ENCODE measurements at regions not wholly inside any gene's neighbourhood (a gene's known extent, or its start where the extent isn't known, plus 50 kb on each side); places are given as distances from the start of the nearest gene placed in this dataset.

- no peak for DNase-seq (ENCODE audit: low read depth)
These were observed 833.2 kb upstream of the SALL3 start for GRCh38 chr18:78146136-78147085.

GRCh38 chr18:78150590-78150989 lies 829.0 kb upstream of the SALL3 start:
- DNase-seq (ENCODE audit: low read depth) = no peak

GRCh38 chr18:78151234-78151633 lies 828.4 kb upstream of the SALL3 start:
- DNase-seq (ENCODE audit: low read depth) = no peak

GRCh38 chr18:78151948-78152725 lies 827.5 kb upstream of the SALL3 start:
- no peak for DNase-seq (ENCODE audit: low read depth)

- DNase-seq (ENCODE audit: low read depth) = no peak
These were observed 826.3 kb upstream of the SALL3 start for GRCh38 chr18:78153362-78153761.

- no peak for DNase-seq (ENCODE audit: low read depth)
These were observed 825.2 kb upstream of the SALL3 start for GRCh38 chr18:78154444-78154843.

- DNase-seq (ENCODE audit: low read depth) = no peak
These were observed 824.8 kb upstream of the SALL3 start for GRCh38 chr18:78154853-78155252.

- DNase-seq (ENCODE audit: low read depth) = no peak
These were observed 823.2 kb upstream of the SALL3 start for GRCh38 chr18:78156466-78156865.

GRCh38 chr18:78158943-78159342 lies 820.7 kb upstream of the SALL3 start:
- DNase-seq (ENCODE audit: low read depth) = no peak

GRCh38 chr18:78159397-78159796 lies 820.2 kb upstream of the SALL3 start:
- no peak for DNase-seq (ENCODE audit: low read depth)

- DNase-seq (ENCODE audit: low read depth) = no peak
These were observed 818.5 kb upstream of the SALL3 start for GRCh38 chr18:78160961-78161656.

- DNase-seq (ENCODE audit: low read depth) = no peak
These were observed 814.1 kb upstream of the SALL3 start for GRCh38 chr18:78165525-78165924.

GRCh38 chr18:78168526-78168925 lies 811.1 kb upstream of the SALL3 start:
- no peak for DNase-seq (ENCODE audit: low read depth)

- no peak for DNase-seq (ENCODE audit: low read depth)
These were observed 810.3 kb upstream of the SALL3 start for GRCh38 chr18:78169174-78169864.

- no peak for DNase-seq (ENCODE audit: low read depth)
These were observed 807.7 kb upstream of the SALL3 start for GRCh38 chr18:78171954-78172353.

- no peak for DNase-seq (ENCODE audit: low read depth)
These were observed 804.9 kb upstream of the SALL3 start for GRCh38 chr18:78174737-78175136.

- no peak for DNase-seq (ENCODE audit: low read depth)
These were observed 800.8 kb upstream of the SALL3 start for GRCh38 chr18:78178812-78179211.

- DNase-seq (ENCODE audit: low read depth) = no peak
These were observed 798.9 kb upstream of the SALL3 start for GRCh38 chr18:78180741-78181140.

GRCh38 chr18:78183815-78184214 lies 795.8 kb upstream of the SALL3 start:
- DNase-seq (ENCODE audit: low read depth) = no peak

GRCh38 chr18:78191276-78191675 lies 788.3 kb upstream of the SALL3 start:
- DNase-seq (ENCODE audit: low read depth) = no peak

GRCh38 chr18:78192054-78192453 lies 787.6 kb upstream of the SALL3 start:
- no peak for DNase-seq (ENCODE audit: low read depth)

GRCh38 chr18:78196280-78196679 lies 783.3 kb upstream of the SALL3 start:
- no peak for DNase-seq (ENCODE audit: low read depth)

All from forelimb muscle (tissue), 1 donor.